COLO829 (cell line): ENCODE measurements at regions not wholly inside any gene's neighbourhood (a gene's known extent, or its start where the extent isn't known, plus 50 kb on each side); places are given as distances from the start of the nearest gene placed in this dataset.

Experiments
- DNase-seq: peaks from one replicate; pipeline ENCODE4 v3.0.0; 2012; ENCODE audit warnings: low spot score

DNA sequence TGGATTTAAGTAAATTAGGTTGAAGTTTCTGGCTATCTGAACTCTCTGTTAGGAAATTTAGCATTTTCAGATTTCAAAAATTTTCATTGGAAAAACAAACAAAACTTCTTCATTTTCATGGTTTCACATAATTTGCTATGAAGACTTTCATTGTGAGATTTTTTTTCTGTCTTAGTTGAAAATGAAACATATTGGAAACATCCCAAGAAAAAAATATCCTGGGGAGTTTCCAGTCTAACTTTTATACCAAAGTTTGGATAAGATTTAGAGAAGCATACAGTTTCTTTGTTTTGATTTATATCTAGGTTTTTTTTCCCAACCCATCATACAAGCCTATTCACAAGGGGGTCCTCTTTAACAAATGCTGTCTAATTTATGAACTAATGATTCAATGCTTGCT is 300.5 kb upstream of the SEMA3A start:
- no peak for DNase-seq

DNA sequence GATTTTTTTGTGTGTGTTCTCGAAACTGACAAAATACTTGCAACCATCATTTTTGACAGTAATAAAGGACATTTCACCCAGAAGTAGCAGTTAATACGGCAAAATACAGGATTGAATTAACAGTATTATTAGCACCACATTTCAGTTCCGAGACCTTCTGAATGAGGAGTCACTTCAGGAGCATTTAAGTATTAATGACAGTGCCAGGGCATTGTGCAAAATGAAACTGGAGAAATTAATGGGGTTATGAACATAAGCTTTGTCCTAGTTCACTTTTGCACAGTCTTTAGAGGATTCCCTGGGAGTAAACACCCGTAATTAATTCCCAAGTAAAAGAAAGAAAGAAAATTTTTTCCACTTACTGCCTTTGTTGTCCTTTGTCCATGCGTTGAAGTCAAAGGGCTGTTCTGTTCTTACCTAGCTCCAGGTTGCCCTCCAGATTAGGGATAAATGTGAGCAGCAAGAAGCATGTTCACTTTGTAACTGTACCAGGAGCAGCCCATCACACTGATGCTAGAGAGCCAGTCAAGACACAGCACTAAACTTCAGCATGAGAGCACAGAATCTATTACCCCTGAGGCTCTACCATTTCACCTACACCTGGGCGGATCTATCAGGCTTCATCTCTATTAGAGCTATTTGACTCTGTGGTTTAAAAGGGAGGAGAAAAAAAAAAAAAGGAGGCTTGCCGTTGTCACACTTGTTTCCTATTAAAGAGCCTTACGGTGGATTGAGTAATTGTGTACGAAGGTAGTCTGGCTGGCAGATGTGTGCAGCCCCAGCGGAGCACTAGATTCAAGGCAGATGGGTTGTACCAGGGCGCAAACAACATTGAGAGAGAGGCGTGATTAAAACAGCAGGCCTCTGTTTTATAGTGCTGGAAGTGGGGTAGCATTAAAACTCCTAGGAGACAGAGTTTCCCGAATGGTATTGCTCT is 297.8 kb upstream of the SEMA3A start:
- DNase-seq, result no peak

DNA sequence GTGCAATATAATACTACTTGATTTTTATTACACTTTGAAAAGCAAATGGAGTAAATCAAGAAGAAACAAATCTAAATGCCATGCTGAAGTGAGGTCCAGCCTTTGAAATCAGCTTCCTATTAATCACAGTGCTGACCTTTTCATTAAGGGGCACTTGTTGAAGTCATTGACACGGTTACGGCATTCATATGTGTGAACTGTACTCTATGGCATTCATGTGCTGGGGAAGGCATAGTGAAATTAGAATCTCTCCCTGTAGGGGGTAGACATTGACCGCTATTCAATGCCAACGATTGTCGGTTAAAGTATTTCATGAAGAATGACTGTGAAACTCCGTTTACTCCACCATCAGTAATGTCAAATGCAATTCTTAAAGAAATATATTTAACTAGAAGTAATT is 296.1 kb upstream of the SEMA3A start:
- no peak for DNase-seq

DNA sequence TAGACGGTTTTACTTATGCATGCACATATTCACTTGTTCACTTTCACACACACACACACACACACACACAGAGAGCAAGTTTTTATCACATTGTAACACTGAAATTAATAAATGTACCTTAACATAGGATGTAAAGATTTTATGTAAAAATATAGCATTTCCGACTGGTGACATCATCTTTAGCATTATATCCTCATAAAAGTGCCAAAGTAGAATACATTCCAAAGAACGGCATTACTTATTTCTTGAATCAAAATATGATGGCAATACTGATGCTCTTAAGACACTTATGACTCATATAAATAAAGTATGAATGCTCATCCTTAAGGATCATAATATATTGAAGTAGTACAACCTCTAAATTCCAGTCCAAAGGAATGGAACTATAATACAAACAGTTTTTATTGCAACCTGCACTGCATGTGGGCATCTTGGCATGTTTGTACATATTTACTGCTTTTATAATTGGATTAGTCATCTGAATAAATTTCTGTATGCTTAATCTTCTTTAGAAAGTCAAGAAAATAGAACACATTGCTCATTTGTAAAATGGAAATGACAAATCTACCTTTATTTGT is 290.0 kb upstream of the SEMA3A start:
- DNase-seq, result no peak

DNA sequence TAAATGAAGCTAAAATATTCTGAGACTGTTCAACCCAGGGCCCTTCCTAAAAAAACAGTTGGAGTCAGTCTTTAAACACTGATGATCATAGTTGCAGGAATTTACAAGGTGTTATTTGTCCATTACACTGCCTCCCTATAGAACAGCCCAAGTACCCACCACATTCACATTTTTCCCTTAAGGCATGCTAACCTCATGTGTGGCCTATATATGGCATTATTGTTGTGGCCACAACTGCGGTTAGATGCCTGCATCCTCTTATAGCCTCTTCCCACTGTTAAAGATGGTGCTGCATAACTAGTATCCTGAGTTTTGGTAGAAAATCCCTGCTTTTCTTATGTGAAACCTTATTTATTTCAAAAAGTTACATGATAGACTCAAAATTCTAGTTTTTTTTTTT is 287.9 kb upstream of the SEMA3A start:
- no peak for DNase-seq

DNA sequence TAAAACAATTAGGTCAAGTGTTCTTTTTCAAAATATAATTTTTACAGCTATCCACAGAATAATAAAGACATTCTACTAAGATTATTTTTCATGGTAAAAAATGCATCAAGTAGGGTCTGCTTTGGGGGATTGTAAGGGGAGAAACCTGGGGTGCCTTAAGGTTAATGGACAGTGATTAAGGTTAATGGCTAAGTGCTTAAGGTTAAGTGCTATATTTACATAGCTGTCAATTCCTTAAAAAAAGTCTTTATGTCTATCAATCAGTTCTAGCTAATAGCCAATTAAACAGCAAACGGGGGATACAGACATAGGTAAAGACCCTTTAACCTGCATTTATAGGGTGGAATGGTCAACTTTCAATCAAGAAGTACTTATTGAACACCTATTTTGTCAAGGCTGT is 284.5 kb upstream of the SEMA3A start:
- no peak for DNase-seq

DNA sequence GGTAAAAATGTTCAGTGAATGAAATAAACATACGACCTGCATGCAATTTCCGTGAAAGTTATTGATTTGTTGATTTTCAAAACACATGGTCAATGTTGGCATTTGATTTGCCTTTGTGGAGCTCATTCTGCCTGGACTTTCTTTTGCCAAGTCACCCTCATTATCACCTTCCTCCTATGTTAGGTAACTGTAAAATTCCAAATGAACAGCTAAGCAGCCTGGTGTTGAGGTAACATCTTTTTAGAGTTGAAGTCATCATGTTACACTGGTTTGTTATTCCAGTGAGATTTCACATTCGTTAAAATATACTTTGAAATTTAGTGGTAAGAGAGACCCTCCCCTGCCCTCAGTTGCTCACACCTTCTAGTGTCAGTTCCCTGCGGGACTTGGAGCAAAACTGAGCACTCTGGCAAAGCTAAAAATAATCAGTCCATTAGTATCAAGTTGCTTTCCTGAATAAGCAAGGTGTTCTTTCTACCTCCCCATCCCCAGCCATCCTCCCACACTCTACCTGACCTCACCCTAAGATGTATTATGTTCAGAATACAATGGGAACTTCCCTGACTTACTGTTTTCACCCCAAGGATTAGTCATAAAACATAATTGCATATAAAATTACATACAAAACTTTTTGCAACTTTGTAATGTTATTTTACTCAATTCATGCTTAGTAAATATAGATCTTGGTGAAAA is 283.3 kb upstream of the SEMA3A start:
- DNase-seq, result no peak

DNA sequence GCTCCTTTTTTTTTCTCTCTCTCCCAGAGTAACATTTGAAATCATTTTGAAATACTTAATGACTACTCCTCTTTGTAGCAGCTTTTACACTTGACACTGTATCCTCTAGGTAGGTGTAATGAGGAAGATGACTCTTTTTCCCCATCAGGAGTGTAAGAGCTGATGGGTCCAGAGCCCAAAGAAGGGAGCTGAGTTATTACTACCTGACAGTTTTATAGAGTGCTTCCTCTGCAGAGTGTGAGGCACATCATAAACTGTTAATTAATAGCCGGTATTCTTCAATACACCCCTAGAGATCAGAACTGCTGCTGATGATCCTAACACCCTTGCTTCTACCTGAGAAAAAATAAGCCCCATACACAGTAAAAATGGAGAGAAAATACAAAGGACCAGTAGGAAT is 279.8 kb upstream of the SEMA3A start:
- DNase-seq, result no peak

DNA sequence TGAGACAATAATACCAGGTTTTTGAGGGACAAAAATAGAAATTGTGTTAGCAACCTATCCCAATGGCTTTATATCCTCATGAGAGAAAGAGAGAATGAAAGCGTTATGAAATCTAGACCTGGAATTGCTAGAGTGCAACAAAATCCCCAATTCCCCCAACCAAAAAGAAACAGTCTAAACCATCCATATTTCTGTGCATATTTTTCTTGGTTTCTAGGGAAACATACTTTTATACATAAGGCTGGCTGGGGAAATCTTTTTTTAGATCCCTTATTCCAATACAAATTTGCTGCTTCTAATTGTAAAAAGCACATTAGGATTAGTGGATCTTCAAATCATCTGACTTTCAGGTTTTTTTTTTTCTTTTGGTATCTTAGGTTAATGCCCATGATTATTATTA is 277.0 kb upstream of the SEMA3A start:
- no peak for DNase-seq

DNA sequence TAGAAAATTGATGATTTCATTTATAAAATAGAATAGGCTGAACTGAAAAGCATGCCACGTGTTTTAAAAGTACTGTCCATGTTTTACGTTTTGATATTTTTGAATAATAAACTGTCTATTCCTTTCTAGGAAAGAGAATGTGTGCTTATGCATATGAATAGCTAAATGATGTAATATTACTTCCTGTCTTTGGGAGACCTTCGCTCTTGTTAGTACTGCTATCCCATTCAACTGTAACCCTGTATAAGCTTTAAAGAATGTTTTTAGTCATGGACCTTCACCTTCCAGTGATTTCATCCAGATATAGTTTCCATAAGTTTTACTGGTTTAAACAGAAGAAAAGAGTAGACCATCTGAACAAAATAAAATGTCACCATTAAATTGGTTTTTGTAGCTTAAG is 274.4 kb upstream of the SEMA3A start:
- no peak for DNase-seq

DNA sequence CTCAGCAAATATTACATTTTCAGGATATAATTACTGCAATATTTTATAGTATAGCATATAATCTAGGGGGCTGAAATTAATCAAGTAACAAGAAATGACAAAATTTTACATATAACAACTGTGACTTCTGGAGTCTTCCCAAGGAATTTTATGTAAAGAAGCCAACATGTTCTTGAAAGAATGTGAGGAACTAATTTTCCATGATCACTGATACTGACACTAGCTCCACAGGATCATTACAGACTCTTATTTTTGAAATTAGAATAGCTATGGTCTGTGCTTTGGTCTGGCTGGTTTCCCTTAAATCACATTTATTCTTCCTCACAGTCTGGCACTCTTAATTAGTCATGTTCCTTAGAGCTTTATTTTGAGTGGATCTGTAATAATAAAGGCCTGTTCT is 267.7 kb upstream of the SEMA3A start:
- DNase-seq, result no peak

DNA sequence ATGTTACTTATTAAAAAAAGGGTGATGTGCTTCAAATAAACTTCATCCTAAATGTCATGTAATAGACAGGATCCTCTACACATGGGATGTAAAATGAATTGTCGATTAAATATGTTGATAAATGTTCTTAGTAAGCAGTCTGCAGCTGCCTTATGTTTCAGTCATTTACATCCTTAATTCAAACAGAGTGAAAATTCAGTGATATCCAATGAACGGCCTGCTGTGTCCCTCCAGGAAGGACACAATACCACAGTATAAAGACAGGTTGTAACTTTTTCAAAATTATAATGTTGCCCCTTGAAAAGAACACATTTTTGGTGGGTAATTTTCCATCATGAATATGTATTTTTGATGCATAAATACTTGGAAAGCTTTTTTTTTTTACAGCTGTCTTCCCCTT is 266.5 kb upstream of the SEMA3A start:
- DNase-seq, result no peak

DNA sequence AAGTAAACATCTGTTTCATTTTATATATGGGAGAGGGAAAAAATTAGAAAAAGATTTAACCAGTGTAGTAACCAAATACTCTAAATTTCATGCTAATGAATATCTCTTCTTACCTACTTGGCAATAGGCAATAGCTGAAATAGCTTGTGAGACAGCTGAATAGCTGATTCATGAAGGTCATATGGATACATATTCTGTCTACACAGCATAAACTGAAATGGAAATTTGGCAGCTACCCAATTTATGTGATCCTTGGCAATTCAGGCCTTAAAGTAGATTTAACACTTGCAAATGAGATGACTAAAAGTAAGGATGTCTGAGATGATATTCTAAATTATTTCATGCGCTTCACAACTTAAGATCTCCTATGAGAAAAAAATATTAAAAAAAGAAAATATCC is 261.2 kb upstream of the SEMA3A start:
- DNase-seq, result peak; percentile 15

DNA sequence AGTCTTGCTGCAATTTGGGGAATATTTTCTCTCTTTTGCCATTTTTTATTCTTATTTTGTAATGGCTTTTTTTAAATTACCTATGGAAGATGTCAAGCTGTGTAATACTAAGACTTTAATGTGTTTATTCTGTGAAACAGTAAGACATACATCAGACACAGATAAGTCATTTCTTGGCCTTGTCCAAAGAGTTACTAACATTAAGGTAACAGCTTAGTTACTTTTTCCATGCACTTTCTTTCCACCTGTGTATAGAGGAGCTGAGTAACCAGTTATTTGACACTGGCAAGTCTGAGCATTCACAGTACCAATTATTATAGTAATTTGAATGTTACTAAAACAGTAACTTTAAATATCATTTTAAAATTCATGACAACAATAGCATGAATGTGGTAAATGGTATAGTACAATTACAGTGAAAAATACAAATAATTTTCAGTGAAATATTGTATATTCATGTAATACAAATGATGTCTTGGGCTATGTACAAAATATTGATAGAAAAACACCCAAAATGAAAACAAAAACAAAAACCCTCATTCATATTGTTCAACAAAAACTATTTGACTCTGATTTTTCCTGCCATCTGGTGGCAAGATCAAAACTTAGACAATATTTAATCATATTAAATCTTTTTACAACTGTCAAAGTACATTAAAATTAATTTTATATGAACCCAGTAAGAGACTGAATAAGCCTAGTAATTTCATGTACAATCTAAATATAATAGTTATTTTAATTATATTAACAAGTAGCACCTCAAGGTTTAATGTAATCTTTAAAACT is 259.8 kb upstream of the SEMA3A start:
- no peak for DNase-seq

DNA sequence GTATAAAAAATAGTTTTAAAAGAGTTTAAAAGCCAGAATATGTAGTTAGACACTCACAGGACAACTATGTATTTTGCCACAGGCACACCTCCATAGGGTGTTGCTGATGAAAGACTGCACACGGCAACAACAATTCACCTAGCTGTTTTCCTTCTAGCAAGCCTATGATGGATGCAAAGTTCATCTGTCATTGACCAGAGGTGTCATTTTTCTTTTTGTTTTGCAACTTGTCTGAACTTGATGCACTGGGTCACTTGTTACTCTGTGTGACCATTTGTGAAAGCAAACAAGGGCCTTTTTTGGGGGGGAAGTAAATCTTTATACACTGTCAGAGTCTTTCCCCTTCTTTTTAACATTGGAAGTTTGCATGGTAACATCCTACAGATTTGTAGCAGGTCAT is 258.0 kb upstream of the SEMA3A start:
- no peak for DNase-seq

DNA sequence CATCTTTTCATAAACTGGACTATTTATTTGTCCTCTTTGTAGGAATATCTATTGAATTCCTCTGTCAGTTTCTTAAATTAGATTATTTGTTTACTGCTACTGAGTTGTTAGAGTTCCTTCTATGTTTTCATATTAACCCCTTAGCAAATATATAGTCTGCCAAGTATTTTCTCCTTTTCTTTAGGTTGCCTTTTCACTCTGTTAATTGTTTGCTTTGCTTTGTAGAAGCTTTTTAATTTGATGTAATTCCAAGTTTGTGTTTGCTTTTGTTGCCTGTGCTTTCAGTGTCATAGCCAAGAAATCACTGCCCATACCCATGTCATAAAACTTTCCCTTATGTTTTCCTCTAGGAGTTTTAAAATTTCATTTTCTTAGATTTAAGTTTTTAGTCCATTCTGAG is 256.2 kb upstream of the SEMA3A start:
- no peak for DNase-seq

DNA sequence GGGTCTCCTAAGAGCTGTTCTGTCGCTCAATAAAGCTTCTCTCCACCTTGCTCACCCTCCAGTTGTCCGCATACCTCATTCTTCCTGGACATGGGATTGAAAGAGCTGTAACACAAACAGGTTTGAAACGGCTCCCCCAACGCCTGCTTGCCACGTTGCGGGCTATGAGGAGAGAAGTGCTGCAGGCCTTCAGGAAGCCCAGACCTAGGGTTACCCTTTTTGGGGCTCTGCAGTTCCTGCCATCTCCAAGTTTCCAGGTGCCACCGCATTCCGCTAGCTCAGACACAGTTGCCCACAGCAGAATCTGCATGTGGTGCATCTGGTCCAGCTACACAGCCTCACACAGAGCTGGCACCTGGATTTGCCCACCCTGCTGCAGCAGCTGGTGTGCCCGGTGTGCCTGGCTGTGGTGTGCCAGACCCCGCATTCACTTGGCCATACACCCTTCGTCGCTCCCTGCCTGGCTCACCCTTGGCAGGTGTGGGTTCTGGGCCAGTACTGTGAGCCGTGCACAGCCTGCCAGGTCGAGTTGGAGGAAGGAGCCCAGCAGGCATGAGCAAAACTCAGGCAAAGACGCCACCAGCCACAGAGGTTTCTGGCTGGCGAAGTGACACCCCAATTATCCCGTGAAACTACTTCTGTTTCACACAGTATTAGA is 253.2 kb upstream of the SEMA3A start:
- no peak for DNase-seq

DNA sequence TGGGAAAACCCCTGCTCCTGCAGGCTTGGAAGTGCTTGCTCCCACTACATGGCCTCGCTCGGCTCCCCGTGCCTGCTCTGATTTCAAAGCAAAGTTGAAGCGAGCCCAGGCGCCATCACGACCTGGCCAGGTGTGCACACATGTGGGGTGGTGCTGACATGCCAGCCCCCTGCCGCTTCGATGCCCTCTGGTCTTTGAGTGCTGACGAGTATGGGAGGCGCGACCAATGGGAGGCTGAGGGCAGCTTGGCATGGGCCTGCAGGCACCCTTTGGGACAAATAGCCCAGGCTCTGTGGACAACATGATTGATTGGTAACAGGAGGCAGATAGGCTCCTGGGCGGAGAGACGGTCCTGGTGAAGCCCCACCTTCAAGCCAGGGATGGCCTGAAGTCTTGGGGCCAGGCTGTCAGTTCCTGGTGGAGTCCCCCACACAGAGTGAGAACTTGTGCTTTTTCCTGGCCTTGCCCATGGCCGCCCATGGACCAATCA is 252.4 kb upstream of the SEMA3A start:
- no peak for DNase-seq

DNA sequence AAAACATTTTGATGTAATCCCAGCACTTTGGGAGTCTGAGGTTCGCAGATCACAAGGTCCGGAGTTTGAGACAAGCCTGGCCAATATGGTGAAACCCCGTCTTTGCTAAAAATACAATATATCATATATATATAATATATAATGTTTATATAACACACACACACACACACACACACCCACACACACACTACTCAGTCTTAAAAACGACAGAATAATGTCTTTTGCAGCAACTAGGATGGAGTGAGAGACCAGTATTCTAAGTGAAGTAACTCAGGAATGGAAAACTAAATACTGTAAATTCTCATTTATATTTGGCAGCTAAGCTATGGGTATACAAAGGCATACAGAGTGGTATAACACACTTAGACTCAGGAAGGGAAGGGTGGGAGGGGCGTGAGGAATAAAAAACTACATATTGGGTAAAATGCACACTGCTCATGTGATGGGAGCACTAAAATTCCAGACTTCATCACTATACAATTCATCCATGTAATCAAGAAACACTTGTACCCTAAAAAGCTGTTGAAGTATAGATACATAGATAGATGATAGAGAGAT is 231.2 kb upstream of the SEMA3A start:
- no peak for DNase-seq

DNA sequence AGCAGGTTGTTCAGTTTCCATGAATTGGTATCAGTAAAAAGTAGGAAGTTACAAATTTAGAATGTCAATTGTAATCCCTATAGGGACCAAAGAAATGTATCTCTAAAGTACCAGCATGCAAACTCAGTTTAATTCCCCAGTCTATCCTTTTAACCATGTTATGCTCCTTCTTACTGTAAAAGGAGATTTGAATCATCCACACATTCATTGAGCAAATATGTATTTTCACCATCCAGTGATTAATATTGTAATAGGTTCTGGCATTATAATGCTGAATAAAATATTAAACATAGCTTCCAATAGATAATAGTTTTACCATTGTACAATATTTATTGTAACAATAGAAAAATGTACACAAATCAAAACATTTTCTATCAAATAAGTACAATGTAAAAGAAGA is 228.2 kb upstream of the SEMA3A start:
- no peak for DNase-seq
